PFSK-1 (cell line): ENCODE measurements at regions not wholly inside any gene's neighbourhood (a gene's known extent, or its start where the extent isn't known, plus 50 kb on each side); places are given as distances from the start of the nearest gene placed in this dataset.

Source experiments
- POLR2AphosphoS5 ChIP-seq: IDR thresholded peaks from 2 replicates; pipeline ENCODE4 v1.6.1; 2012; ENCODE audit warnings: low read depth, mild to moderate bottlenecking, control low read depth, low read length, moderate library complexity
- REST ChIP-seq, 2 experiments: IDR thresholded peaks; 2 replicates each; pipeline versions ENCODE4 v1.6.1 to v1.8.0; 2011 to 2012; ENCODE audit warnings: low read depth in 2 of 2, low read length in 2 of 2, control low read depth in 1 of 2, inconsistent platforms in 1 of 2, mild to moderate bottlenecking in 1 of 2, moderate library complexity in 1 of 2; ENCODE audit not compliant: insufficient read depth in 1 of 2
- TAF1 ChIP-seq: IDR thresholded peaks from 2 replicates; pipeline ENCODE4 v1.6.1; 2012; ENCODE audit warnings: low read length, control low read depth, borderline replicate concordance; ENCODE audit not compliant: insufficient read depth

- no peak for TF ChIP-seq POLR2AphosphoS5
- TF ChIP-seq TAF1, result no peak
- TF ChIP-seq REST (IDR thresholded peaks at IDR 0.05; ENCODE audit: insufficient read depth in 1 of 2, low read depth in 2 of 2, low read length in 2 of 2), result no peak
Measured at GRCh38 chr5:152462021-152462721, 57.1 kb upstream of the NMUR2 start.
